ENCODE measurements at regions not wholly inside any gene's neighbourhood (a gene's known extent, or its start where the extent isn't known, plus 50 kb on each side); places are given as distances from the start of the nearest gene placed in this dataset.
"Not testable (repeated sequence)": the region's sequence is repeated elsewhere in the genome, so short reads cannot be mapped to it uniquely, and the experiment has no call there.

DNA sequence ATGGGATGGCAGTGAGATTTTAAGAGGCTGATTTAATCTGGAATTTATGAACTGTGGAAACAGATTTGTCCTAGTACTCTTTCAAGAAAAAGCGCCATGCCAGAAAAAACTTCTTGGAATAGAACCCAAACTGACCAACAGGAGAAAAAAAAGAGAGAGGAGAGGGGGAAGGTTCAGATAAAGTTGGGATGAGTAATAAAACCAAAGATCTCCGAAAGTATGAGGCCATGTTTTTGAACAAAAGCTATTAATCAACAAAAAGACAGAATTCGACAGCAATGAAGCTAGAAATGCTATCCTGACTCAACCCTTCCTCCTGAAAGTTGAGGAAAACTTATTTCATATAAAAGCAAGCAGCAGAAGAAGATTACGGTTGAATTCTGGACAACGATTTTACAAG, 135.5 kb downstream of the CEMIP2 start:
- no peak for DNase-seq

DNA sequence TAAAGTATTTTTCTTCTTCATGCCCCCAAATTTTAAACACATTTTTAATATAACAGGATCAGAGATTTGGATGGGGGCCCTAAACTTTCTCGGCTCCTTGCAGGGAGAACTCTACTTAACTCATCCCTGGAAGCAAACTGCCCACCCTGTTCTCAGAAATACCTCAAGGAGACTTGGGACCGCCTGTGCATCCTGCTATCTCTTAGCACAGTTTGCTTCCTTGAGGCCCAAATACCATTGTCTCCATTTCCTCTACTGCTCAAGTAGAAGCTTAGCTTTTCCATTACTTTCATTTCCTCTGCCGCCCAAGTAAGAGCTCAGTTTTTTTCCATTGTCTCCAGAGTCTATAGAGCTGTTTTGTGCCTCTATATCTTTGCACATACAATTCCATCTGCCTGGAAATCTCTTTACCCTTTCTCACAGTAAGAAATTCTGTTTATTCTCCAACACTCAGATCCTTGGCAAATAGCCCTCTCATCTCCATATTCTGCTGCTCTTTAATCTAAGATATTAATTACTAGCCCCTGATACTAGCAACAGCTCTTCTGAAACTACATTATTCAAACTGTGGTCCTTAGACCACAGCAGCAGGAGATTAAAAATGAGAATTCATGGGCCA, 137.8 kb downstream of the CEMIP2 start:
- no peak for DNase-seq

DNA sequence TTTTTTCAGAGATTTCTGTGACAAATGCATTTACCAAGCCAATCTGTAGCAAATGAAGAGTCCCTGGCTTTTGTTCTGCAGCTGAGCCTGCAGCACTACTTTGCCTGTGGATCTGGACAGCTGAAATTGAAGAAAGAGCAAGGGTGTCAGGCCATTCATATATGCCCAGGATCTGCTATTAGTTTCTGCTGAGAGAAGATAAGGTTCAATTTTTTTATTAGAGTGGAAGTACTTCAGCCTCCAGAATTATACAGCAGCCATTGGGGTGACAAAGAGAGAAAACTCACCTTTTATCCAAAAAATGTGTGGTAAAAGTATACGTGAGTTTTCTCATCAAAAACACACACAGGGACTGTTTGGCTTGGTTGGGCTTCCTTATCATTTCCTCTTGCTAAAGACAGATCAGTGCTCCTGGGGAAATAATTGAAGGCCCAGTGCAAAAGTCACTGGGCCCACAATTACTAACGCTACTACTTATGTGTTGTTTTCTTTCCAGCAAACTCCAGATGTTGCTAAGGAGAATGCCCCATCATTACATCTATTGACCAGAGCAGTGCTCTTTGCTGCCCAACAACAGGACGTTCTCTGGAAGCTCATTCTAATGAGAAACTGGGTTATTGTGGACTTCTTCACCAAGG, 138.6 kb downstream of the CEMIP2 start:
- DNase-seq: no peak

DNA sequence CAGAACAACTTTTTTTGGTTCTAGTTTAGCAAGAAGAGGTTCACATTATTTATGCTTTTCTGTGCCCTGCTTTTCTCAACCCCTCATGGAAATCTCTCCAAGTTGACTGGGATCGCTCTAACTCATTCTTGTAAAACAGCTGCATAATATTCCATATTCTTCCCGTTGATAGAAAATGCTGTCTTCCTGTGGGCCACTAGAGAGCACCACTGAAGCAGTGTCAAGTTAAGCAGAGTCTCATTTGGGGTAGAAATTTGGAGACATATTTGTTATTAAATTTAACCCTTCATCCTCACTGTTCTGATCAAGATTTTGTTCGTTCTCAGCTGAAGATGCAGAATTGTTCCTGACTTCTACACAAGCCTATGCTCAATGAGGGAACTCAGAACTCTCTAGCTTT, 140.1 kb downstream of the CEMIP2 start:
- DNase-seq: peak; percentile 19

DNA sequence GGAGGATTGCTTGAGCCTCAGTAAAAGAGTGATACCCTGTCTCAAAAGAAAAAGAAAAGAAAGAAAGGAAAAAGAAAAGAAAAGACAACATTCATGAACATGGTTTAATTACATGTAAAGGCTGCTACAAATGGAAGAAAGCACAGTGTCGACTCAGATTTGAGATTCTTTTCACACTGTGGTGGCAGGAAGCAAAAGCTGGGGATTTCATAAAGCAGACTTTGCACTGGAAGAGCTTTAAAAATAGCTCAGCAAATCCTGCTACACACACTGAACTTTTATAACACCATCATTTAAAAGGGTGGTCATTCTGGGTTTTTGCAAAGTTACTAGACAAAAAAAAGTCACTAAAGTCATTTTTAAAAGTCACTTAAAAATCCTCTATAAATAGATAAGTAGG, 140.8 kb downstream of the CEMIP2 start:
- DNase-seq: no peak

DNA sequence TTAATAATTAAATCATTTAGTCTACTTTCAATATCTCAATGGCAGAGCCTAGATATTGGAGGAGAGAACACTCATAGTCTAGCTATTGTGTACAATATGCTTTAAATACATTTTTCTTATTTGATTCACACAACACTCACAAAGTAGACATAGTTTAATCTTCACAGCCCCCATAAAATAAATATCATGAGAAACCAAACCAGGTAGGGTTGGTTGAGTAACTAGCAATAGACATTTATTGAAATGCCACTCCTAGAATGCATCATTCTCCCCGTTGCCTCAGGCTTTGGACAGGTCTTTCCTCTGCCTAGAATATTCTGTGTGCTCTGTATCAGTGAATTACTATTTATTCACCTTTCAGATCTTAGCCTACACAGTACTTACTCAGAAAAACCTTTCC, 141.9 kb downstream of the CEMIP2 start:
- no peak for DNase-seq

DNA sequence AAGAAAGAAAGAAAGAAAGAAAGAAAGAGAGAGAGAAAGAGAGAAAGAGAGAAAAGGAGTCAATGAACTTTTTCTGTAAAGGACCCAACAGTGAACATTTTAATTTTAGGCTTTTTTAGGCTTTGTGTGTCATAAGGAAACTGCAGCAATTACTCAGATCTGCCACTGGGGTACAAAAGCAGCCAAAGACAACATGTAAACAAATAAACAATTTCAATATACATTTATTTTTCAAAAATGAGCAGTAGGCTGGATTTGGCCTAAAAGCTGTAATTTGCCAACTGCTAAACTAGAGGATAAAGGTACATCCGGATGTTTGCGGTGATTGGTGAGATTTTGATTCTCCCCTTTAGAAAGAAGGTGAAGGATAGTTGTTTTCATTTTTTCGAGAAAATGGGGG, 143.6 kb downstream of the CEMIP2 start:
- DNase-seq: no peak

DNA sequence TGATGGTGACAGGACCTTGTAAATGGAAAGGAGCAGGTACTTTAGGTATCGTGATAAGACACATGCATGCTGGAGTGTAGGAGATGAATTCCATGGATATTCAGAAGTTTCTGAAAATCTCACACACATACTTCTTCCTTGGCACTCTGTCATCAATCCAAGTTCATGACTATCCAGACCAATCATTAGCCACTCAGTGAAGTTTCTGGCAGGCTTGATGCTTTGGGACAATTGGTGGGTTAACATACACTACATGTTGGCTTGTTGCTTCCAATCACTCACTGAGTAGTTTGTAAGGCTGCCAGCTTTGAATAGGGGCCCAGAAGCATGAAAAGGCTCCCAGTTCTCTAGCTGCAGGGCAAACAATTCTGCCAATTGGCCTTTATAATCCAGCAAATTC, 147.6 kb downstream of the CEMIP2 start:
- DNase-seq: no peak

DNA sequence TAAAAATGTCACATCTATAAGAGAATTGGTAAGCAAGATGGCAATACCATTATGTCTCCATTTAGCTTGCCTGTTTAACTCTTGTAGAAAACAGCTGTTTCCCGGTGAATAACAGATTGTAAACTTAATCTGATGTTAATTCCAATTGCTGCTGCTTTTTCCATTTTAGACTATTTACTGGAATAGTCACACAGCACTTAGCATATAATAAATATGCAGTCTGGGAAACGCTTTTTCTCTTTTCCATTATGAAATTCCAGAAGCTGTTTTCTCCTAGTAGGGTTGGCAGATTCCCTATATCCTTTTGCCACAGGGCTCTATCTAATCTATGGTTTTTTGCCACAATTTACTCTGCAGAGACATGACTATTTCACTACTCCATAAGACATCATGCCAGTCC, 148.0 kb downstream of the CEMIP2 start:
- DNase-seq: no peak

DNA sequence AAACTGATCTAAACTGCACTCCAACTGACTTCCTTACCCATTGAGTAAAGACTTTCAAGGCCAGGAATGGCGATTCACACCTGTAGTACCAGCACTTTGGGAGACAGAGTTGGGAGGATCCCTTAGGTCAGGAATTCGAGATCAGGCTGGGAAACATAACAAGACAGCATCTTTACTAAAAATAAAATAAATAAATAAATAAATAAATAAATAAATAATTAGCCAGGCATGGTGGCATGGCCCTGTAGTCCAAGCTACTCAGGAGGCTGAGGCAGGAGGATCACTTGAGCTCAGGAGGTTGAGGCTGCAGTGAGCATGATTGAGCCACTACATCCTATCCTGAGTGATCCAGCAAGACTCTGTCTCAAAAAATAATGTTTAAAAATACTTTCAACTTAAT, 148.4 kb downstream of the CEMIP2 start:
- DNase-seq: no peak

DNA sequence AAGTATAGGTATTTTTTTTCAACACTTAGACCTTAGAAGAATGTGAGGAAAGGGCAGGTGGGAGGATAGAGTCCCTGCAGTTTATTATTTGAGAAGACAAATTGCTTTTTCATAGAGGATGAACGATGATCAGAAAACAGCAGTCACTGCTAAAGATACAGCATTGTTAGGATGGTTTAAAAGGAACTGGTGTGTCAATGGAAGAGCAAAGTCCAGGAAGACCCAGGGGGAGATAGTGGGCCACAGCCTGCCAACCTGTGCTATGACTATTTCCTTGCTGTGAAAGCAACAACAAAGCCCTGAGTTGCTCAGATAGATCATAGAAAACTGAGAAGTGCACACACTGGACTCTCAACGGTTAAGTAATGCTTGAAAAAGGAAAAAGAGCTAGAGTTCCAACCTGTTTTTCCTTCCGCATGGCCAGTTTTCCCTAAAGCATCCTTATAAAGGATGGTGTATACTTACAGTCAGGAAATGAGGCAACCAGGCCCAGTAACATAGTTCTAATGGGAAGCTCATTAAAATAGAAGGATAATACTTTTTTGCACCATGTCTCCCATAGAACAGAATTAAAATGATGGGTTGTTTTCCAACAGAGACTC, 153.8 kb downstream of the CEMIP2 start:
- DNase-seq: no peak

DNA sequence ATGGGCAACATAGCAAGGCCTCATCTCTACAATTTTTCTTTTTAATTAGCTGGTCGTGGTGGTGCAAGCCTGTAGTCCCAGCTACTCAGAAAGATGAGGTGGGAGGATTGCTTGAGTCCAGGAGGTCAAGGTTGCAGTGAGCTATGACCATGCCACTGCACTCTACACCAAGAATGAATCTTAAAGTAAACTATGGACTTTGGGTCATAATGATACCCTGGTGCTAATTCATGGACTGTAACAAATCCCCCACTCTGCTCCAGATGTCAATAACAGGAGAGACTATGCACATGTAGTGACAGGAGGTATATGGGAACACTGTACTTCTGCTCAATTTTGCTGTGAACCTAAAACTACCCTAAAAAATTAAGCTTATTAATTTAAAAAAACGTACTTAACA, 155.4 kb downstream of the CEMIP2 start:
- no peak for DNase-seq

DNA sequence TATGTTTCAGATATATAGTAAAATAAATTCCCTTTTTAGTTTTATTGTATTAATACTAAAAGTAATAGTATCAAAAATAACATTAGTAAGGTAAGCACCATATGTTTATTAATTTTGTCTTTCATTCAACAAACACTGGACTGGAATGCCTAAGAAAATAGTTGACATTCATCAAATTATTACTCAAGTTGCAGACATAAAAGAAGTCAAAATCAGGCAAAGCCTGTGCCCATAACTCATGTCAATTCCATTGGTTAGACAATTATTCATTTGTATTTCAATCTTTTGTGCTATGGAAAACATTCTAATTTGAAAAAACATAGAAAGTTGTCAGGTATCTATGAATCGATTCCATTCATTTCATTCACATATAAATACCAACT, 158.9 kb downstream of the CEMIP2 start:
- DNase-seq: no peak

DNA sequence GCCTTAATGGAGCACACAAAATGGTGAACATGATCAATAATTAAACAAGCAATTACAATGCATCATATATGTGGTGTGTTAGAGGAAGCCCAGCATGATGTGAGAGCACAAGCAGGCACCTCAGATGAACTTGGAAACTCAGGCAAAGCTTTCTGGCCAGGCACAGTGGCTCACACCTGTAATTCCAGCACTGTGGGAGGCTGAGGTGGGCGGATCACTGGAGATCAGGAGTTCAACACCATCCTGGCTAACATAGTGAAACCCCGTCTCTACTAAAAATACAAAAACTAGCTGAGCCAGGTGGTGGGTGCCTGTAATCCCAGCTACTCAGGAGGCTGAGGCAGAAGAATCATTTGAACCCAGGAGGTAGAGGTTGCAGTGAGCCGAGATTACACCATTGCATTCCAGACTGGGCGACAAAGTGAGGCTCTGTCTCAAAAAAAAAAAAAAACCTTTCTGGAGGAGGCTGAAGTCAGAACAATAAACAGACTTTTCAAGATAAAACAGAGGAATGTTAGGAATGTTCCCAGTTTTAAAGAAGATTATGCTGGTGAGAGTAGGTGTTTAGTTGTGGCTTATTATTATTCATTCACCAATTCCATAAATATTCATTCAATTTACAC, 159.4 kb downstream of the CEMIP2 start:
- no peak for DNase-seq

DNA sequence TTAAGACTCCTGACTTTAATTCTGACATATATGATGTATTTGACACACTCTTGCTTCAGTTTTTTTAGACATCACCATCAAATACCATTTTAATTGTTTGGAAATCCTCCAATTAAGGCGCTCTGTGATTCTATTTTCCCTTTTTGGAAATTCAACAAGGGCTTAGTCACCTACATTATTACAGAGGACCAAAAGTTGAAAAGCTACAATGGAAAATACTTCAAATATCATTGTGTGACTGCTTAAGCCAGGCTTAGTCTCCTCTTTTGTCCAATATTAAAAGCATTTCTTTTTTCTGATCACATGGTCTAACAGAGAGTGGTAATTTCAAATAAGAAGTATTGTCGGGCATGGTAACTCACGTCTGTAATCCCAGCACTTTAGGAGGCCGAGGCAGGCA, 160.3 kb downstream of the CEMIP2 start:
- DNase-seq: no peak

DNA sequence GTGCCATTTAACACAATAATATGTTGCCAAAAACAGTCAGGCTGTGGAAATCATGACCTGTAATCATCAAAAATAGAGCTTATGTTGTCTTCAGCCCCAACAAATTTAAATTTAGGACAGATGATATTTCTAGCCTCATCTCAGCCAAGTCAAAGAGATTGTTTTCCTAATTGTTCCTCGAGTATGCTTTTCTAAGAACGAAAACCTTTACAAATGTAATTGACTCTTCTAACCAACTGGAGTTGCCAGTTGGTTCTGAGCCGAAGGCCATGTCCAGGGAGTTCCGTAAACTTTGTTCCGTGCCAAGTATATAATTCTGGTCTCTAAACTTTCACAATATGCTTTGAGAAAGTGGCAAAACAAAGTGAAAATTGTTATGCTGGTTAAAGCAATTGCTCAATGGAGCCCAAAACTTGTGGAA, 160.8 kb downstream of the CEMIP2 start:
- DNase-seq: no peak

DNA sequence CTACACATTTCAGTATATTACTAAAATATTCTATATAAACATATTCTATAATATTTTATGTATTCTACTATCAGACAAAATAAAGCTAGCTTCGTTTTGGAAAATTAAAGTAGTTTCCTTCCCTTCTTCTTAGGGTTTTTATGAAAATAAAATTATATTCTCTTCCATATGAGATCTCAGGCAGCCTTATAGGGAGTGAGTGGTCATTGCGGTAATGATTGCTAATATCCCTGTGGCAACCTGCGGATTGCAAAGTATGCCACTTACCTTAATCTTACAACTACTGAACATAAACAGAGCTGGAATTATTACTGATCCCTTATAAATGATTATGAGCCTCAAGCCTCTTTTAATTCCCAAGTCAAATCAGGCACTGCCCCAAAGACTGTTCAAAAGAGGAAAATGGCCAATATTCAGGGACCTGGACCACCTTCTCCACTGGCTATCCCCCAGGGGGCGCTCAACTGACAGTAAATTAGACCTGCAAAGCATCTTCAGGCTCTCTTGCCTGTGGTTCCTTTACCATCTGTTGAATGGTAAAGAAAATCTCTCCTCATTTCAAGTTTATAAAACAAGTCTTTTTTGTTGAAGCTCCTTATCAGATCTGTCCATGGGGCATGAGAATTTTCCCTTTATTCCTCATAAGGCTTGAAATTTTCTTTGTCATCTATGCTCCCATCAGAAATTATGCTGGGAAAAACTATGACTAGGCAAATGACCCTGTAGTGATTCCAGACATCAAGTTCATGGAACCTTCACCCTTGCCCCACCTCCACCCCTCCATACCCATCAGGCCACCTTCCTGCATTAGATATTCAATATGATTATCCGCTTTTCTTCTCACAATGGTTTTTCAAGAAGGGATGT, 163.9 kb downstream of the CEMIP2 start:
- peak; percentile 70 for DNase-seq

DNA sequence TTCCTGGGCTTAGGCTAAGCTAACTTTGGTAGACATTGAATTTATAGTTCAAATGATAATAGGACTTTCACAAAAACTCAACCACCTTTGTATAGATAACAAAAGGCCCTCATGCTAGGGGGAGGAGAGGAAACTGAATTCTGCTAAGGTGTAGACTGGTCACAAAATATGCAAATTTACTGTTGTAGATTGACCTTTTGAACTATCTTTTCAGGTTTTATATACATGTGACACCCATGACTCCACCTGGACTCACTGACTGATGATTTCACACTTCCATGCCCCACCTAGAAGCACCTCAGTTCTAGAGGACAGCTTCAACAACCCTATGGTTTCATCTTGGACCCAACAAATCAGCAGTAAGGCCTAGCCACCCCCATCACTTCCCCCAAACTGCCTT, 165.7 kb downstream of the CEMIP2 start:
- no peak for DNase-seq

DNA sequence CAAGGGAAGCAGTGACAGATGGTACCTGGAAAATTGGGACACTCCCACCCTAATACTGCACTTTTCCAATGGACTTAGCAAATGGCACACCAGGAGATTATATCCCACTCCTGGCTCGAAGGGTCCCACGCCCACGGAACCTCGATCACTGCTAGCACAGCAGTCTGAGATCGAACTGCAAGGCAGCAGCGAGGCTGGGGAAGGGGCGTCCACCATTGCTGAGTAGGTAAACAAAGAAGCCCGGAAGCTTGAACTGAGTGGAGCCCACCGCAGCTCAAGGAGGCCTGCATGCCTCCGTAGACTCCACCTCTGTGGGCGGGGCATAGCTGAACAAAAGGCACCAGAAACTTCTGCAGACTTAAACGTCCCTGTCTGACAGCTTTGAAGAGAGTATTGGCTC, 172.6 kb downstream of the CEMIP2 start:
- not testable (repeated sequence) for DNase-seq

DNA sequence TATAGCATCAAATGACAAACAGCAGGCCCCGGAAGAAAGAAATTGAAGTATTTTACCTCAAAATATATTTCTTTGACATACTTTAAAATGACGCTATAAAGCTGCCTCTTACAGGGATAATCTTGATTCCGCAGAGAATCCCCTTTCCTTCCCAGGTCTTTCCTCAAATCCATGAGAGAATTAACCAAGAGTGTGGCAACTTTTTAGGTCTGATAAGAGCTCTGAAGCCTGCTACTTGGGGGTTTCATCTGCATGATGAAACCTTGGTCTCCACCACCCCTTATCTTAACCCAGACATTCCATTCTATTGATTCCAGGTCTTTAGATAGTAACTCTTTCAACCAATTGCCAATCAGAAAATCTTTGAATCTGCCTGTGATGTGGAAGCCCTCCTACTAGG, 173.8 kb downstream of the CEMIP2 start:
- DNase-seq: no peak

DNA sequence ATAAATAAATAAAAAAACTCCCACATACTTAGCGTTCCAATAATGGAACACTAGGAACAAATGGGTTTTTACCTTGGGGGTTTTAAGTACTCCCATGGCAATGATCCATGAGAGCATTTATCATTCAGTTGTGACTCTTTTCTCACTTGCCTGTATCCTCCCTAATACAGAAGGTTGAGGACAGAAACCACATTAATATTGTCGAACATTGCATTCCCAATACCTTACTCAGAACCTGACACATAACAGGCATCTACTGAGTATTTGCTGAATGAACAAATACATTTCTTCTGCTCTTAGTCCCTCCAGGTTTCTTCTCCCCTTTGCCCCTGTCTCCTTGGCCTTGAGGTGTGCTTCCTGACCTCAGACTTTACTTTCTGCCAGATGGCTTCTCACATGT, 175.9 kb downstream of the CEMIP2 start:
- DNase-seq: no peak

DNA sequence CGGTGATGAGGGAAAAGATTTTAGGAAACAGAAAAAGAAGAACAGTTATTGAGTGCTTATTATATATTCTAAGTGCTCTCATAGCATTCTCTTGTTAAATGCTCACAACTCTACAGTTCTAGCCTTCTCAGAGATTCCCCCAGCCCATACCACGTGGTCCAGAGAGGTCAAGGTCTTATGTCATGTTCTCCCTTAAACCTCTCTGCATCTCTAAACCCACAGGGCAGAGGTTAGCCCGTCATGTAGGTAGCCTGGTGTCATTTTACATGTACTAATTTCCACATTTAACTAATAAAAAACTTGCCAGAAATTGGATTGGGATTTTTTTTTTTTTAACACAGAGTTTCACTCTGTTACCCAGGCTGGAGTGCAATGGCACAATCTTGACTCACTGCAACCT, 178.0 kb downstream of the CEMIP2 start:
- no peak for DNase-seq

DNA sequence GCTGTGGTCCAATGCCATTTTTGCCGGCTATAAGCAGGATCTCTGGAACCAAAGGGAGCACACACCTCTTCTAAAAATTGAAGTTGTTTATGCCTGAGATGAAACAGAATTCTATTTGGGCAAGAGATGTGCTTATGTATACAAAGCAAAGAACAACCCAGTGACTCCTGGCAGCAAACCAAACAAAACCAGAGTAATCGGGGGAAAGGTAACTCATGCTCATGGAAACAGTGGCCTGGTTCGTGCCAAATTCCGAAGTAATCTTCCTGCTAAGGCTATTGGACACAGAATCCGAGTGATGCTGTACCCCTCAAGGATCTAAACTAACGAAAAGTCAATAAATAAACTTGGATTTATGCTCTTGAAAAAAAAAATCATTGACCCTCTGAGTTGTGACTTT, 178.7 kb downstream of the CEMIP2 start:
- no peak for DNase-seq
